ENCODE measurements at regions not wholly inside any gene's neighbourhood (a gene's known extent, or its start where the extent isn't known, plus 50 kb on each side); places are given as distances from the start of the nearest gene placed in this dataset.

DNA sequence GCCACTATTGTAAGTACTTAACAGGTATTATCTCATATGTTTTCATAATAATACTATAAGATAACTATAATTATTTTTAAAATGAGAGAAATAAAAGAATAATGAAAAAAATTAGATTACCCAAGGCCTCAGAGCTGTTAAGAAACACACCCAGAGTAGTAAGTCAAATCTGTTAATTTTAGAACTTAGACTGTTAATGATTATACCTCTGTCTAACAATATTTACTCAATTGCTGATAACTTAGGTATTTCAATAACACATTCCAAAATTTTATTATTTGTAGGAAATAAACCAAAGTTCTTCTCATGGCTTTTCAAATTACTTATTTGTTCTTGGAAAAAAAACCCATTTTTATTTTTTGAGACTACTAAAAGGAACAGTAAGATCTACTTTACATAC is 227.5 kb upstream of the KCNH7 start (continued):
- TF ChIP-seq ARID4B (CRISPR knock-in tag; IDR thresholded peaks at IDR 0.05; ENCODE audit: borderline replicate concordance) (no peak), E2F5 (CRISPR knock-in tag; IDR thresholded peaks at IDR 0.05) (no peak), KAT7 (CRISPR knock-in tag; IDR thresholded peaks at IDR 0.05; ENCODE audit: borderline replicate concordance) (no peak), CREB1 (CRISPR knock-in tag; IDR thresholded peaks at IDR 0.05) (no peak)

DNA sequence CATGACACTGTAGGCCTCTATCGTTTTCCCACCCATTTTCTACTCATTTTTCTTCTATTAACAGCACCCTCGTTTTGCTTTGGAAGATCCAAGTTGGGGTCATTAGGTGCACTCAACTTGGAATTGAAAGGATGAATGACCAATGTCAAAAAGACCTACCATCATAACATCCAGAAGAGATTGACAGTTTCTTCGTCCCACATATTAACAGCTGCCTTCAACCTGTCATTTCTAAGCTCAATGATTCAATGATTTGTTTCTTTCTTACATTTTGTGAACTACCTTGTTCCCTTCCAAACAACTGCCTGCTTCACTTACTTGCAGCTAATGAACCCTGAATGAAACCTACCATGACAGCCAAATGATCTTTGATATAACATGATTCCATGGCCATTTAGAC is 224.0 kb upstream of the KCNH7 start:
- Mint-ChIP-seq H3K36me3 (peaks cover 6% of the 10 kb centered on the region), H3K27me3 (ENCODE audit: low read depth) (peaks cover 2% of the 10 kb centered on the region; the same call in 1 of the 2 replicates), H3K27ac (no peak overlapping the region), H3K4me3 (no peak overlapping the region), H3K4me1 (no peaks in the 10 kb centered on the region), H3K9me3 (peaks cover 12% of the 10 kb centered on the region)
- ATAC-seq (no peak), DNase-seq (ENCODE audit: low spot score) (no peak)
- ChIA-PET POLR2A (no interaction called here), CTCF (no interaction called here)
- TF ChIP-seq, protein P1, sequence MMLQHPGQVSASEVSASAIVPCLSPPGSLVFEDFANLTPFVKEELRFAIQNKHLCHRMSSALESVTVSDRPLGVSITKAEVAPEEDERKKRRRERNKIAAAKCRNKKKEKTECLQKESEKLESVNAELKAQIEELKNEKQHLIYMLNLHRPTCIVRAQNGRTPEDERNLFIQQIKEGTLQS (CRISPR knock-in tag; conservative IDR thresholded peaks at IDR 0.05): no peak
- TF ChIP-seq SMAD3 (CRISPR knock-in tag; IDR thresholded peaks at IDR 0.05; ENCODE audit: borderline replicate concordance) (no peak), GRHL2 (CRISPR knock-in tag; IDR thresholded peaks at IDR 0.05; ENCODE audit: insufficient replicate concordance, severe bottlenecking) (no peak), ATF1 (CRISPR knock-in tag; IDR thresholded peaks at IDR 0.05) (no peak), JAZF1 (CRISPR knock-in tag; IDR thresholded peaks at IDR 0.05) (no peak), STAT6 (CRISPR knock-in tag; conservative IDR thresholded peaks at IDR 0.05; ENCODE audit: low read depth) (no peak), MXD4 (CRISPR knock-in tag; IDR thresholded peaks at IDR 0.05; ENCODE audit: borderline replicate concordance) (no peak), ZNF232 (CRISPR knock-in tag; IDR thresholded peaks at IDR 0.05) (no peak), CDX4 (CRISPR knock-in tag; IDR thresholded peaks at IDR 0.05; ENCODE audit: borderline replicate concordance) (no peak), ARID4B (CRISPR knock-in tag; IDR thresholded peaks at IDR 0.05; ENCODE audit: borderline replicate concordance) (no peak), ZNF281 (CRISPR knock-in tag; IDR thresholded peaks at IDR 0.05) (no peak)

Data from WTC11 (cell line).